Limb (tissue), 2 donors: ENCODE measurements at regions not wholly inside any gene's neighbourhood (a gene's known extent, or its start where the extent isn't known, plus 50 kb on each side); places are given as distances from the start of the nearest gene placed in this dataset.

ENCODE experiments used
- DNase-seq, 2 donors: peaks; one replicate each; pipeline ENCODE4 v3.0.0-alpha.2; 2016; ENCODE audit errors: extremely low spot score in 2 of 2

GRCh38 chr3:30204126-30204525 is 402.3 kb upstream of the TGFBR2 start:
- DNase-seq = no peak

GRCh38 chr3:30206051-30206450 is 400.4 kb upstream of the TGFBR2 start:
- no peak for DNase-seq

- no peak for DNase-seq
These were observed 384.8 kb upstream of the TGFBR2 start for GRCh38 chr3:30221619-30222018.

- DNase-seq = no peak
These were observed 384.0 kb upstream of the TGFBR2 start for GRCh38 chr3:30222441-30222840.

DNA sequence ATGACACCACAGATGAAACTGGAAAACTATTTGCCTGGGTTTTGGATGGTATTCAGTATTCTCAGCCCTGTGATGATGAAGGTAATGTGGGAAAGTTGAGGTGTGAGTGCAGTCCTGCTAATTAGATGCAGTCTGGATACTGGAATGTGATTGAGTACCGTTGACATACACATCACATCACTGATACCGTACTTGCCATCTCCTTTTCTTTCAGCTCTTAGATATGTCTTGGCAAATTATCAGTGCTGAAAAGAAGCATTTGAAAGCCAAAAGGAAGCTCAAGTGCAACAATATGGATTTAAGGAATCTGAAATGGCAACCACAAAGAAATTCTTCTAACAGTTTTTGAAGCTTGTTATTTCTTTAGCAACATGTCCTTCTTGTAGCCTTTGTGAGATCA is 381.4 kb upstream of the TGFBR2 start:
- DNase-seq = no peak

DNA sequence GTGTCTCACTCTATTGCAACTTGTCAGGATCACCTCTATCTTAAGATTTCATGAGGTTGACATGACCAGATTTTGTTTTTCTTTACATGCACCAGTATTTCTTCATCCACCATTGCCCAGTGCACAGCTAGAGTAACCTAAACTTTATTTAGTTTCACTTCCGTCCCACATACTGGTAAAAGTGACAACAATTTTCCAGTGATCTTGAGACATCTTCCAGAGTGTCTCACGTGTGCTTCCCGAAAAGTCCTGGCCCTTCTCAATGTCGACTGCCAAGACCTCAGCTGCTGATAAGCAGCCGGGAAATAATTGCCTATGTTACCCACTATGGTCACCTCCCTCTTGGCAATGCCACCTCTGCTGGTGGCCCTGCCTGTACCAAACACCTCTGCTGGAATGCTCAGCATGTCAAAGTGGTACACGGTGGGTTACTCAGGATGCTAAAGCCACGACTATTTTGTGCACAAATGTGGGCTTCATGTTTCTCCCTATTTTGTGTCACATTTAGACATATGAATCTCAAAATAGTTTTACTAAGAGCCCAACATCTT is 379.7 kb upstream of the TGFBR2 start:
- no peak for DNase-seq

DNA sequence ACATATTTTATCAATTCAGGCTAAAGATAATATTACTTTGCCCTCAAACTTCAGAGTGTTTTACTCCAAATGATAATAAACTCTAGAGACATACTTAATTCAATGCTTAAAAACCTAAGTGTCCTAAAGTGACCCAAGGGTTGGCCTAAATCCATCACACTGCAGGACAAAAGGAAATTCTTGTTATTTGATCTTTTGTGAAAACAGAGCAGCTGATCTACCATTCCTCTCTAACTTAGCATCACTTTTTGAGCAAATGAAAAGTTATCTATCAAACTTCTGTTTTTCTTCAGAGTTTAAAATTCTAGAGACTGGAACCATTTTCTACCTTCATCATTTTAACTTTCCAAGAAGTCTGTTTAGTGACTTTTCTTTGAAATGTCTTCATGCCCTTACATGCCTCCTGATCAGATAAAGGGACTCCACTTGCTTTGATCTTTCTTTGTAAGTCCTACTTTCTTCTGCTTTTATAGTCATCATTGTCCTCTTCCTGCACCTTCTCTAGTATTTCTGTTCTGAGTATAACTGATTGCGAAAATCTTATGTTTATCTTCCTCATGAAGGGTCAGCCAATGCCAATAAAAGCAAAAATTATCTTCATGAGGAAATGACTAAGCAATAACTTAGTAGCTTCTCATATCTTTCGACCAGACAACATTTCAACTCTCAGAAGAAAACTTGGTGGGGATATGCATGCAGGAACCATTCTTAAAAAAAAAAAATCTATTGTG is 378.7 kb upstream of the TGFBR2 start:
- DNase-seq = no peak

DNA sequence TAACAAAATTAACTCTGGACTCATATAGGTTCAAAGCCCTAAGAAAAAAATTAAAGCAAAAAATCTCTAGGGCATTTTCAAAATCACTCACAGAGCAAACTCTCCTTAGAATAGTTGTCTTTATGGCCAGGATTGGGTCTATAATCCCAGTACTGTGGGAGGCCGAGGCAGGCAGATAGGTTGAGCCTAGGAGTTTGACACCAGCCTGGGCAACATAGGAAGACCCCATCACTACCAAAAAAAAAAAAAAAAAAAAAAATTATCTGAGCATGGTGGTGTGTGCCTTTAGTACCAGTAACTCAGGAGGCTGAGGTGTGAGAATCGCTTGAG is 378.1 kb upstream of the TGFBR2 start:
- DNase-seq = no peak

DNA sequence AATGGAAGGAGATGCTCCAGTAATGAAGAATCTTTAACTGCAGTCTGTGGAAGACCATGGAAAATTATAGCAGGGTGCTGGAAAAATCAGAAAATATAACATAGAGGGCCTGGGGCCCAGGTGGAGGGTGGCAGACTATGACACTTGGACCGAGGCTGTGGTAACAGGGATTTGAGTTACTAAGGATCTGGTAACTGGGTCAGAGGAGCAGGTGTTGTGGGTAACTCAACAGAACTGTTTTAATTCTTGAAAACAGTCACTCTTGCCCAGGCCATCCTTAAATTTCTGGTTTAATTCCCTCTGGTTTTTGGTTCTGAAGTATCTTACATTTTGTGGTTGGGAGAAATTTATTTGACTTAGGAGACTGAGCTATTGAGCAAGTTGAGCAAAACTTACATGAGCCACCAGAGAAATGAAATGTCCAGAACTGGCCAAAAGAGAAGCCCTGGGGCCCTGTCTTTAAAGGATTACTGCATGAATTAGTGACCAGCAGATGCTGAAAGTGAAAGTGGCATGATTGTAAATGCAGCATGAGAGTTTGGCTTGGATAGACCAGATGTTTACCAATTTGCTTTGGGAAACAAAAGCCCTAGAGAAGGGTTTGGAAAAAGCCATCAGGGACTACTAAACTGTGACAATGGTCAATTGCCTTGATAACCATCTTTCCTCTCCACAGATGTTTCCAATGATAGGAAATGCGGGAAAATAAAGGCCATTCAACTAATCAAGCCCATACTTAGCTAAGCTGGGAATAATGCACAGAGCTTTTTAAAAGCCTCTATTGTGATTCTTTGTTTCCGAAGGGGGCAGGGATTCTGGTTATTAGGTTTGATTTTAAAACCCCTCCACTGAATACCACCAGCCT is 374.9 kb upstream of the TGFBR2 start:
- DNase-seq = no peak

DNA sequence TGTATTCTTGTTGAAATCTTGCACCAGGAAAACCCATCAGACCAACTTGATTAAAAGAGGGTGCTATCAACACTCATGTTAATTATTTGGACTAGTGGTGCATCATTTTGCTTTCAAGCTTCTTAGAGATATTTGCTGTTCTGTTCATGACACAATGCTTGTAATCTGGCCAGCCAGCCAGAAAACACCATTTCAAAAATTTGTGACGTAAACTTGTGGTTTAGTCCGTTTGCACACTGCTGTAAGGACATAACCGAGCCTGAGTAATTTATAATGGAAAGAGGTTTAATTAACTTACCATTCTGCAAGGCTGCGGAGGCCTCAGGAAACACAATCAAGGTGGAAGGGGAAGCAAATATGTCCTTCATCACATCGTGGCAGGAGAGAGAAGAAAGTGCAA is 374.3 kb upstream of the TGFBR2 start:
- DNase-seq = no peak

- no peak for DNase-seq
These were observed 372.3 kb upstream of the TGFBR2 start for GRCh38 chr3:30233913-30234646.

DNA sequence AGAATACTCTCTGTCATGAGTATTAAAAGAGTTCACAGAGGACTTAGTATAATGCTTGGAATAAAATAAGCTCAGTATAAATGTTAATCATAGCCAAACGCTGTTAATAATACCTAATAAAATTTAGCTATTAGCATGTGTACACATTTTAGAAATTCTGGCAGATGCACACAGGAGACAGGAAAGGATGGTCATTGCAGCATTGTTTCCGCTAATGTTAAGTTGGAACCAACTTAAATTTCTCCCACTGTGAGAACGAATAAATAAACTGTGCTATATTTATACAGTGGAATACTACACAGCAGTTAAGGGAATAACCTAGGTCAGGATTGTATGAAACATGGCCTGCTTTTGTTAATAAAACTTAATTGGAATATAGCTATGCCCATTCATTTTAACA is 370.4 kb upstream of the TGFBR2 start:
- no peak for DNase-seq

DNA sequence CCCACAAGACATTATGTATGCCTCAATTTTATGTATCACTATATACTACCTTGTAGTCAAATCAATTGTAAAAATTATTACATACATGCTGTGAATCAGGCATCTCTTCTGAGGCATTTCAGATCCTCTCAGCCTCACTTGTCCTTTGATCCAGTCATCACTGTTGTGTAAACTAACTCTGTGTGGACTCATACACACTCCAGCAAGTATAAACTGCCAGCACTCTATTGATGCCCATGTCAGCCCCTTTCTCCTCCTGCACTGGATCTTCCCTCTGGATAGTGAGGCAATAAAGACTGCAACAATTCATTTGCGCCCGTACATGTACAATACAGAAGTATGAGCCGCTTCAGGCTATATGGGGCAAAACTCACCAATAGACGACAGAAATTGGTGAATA is 364.7 kb upstream of the TGFBR2 start:
- no peak for DNase-seq

DNA sequence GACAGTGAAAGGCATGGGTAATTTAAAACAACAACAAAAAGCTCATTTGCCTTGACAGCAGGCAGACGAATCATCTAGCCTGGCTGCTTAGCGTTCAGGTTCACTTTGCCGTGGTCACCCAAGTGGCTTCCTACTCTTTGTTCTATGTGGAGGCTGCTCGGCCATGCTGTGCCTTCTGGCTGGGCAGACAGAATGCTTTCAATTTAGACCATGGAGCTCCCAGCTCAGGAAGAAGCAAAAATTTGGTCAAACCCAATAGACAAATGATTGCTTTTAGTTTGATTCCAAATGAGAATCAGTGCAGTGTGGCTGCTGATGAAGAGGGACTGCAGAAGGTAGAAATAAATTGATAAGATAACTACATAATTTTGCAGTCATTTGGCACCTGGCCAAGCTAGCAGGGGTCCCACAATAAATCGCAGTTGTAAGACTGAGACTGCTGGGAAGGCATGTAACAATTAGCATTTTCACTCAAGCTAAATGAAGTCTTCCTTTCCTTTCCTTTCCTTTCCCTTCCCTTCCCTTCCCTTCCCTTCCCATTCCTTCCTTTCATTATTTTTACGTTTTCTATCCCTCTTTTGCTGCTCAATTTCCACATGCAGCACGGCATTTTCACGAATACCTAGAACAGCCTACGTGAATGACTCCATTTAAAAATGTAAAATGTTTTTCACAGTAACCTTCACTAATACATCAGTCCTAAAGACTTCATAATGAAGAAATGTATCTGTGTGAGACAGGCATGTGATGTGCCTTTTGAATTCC is 360.4 kb upstream of the TGFBR2 start:
- DNase-seq = no peak

DNA sequence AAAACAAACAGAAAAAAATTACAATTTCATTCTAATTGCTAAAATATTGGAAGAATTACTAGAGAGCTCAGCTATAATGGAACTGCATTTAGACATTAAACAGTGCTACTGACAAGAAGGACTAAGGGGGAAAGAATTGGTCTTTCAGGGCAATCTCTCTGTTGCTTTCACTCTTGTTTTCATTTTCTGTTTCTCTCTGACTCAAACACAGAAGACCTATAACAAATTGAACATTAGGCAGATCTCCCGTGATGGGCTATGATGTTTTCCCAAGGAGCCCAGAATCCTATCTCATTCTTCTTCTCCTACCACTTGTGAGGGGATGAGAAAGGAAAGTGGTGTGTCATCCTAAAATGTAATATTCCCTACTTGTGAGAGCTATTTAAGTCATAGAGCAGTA is 358.0 kb upstream of the TGFBR2 start:
- DNase-seq = no peak

- no peak for DNase-seq
These were observed 353.9 kb upstream of the TGFBR2 start for GRCh38 chr3:30252474-30252873.

DNA sequence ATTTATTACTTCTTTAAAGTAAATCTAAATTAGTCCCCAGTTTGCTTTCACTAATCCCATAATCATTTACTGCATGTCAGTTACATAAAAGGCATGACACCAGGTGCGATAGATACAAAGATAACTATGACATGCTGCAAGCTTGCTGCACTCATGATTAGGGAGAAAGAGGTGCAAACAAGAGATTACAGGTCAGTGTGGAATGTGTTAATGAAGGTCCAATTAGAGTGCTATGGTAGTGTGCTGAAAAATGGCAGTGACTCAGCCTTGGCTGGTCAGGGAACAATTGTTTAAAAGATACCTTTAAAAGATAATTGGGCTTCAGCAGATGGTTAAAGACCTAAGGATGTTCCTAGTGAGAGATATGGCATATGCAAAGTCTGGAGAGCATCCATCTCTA is 352.6 kb upstream of the TGFBR2 start:
- DNase-seq = no peak

GRCh38 chr3:30256474-30256873 is 349.9 kb upstream of the TGFBR2 start:
- no peak for DNase-seq

GRCh38 chr3:30258426-30259392 is 347.7 kb upstream of the TGFBR2 start:
- DNase-seq = no peak

DNA sequence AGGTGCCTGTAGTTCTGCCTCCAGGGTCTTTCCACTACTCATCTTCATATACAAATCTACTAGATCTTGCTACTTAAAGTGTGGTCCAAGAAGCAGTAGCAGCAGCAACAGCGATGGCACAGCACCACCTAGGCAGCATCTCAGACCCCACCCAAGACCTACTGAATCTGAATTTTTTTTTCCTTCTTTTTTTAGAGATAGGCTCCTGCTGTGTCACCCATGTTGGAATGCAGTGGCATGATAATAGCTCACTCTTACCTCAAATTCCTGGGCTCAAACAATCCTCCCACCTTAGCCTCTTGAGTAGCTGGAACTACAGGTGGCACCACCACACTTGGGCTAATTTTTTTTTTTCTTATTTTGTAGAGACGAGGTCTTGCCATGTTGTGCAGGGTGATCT is 346.7 kb upstream of the TGFBR2 start:
- DNase-seq = no peak
